ACC112 (cell line): ENCODE measurements at regions not wholly inside any gene's neighbourhood (a gene's known extent, or its start where the extent isn't known, plus 50 kb on each side); places are given as distances from the start of the nearest gene placed in this dataset.

Experiments used
- H2AFZ ChIP-seq: fragments of 200-600 bp; sonication (generic); one replicate; pipeline ENCODE4 v1.6.0; 2017; ENCODE audit warnings: antibody characterized with exemption, low read length; ENCODE audit not compliant: unreplicated experiment
- H3K27ac ChIP-seq: fragments of 200-600 bp; sonication (generic); 2 replicates; pipeline ENCODE4 v1.5.1; 2014; ENCODE audit warnings: low read depth, mild to moderate bottlenecking, antibody characterized with exemption, low read length, moderate library complexity
- H3K27me3 ChIP-seq: fragments of 200-600 bp; sonication (generic); 2 replicates; pipeline ENCODE4 v1.6.1; 2014; ENCODE audit warnings: mild to moderate bottlenecking, antibody characterized with exemption, low read length, moderate library complexity, mixed read lengths; ENCODE audit not compliant: insufficient read depth
- H3K36me3 ChIP-seq: fragments of 200-600 bp; sonication (generic); 2 replicates; pipeline ENCODE4 v1.6.1; 2016; ENCODE audit warnings: mild to moderate bottlenecking, antibody characterized with exemption, low read length, moderate library complexity, mixed read lengths; ENCODE audit not compliant: insufficient read depth
- H3K4me1 ChIP-seq: fragments of 200-600 bp; sonication (generic); one replicate; pipeline ENCODE4 v1.6.1; 2016; ENCODE audit warnings: low read length, mixed read lengths; ENCODE audit not compliant: insufficient read depth, unreplicated experiment, control insufficient read depth
- H3K4me3 ChIP-seq: fragments of 200-600 bp; sonication (generic); 2 replicates; pipeline ENCODE4 v1.5.1; 2014; ENCODE audit warnings: mild to moderate bottlenecking, low read depth, low read length
- H3K79me2 ChIP-seq: fragments of 200-600 bp; sonication (generic); one replicate; pipeline ENCODE4 v1.6.0; 2016; ENCODE audit warnings: low read length; ENCODE audit not compliant: control insufficient read depth, unreplicated experiment, insufficient read depth

- H3K4me3 ChIP-seq, result no peak overlapping the region
- no peak overlapping the region for H3K27ac ChIP-seq
- no peaks in the 10 kb centered on the region for H3K36me3 ChIP-seq
- H3K79me2 ChIP-seq, result no peaks in the 10 kb centered on the region
- H3K4me1 ChIP-seq, result no peaks in the 10 kb centered on the region
- no peak overlapping the region for H2AFZ ChIP-seq
- peaks cover 31% of the 10 kb centered on the region for H3K27me3 ChIP-seq
Observed at GRCh38 chr5:136703036-136703435, 337.7 kb upstream of the TRPC7 start.

DNA sequence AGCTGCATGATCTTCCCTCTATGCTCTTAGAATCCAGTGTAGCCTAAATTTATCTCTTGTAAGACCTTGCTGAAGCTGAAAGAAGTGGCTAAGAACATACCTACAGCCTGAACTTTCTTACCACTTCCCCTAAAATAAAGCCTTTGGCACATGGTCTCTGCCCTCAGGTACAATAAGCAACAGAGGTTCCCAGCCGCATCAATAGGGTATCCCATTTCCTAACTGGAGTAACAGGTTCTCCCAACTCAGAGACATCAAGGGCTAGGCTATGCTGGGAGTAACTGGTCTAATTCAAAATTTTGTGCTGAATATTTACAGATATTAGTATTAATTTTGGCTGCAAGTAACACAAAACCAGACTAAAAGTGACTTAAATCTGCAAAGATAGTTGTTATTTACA lies 335.8 kb upstream of the TRPC7 start:
- Histone ChIP-seq H3K4me3 (no peak overlapping the region), H2AFZ (no peak overlapping the region), H3K27me3 (peaks cover 49% of the 10 kb centered on the region), H3K27ac (no peak overlapping the region), H3K4me1 (no peaks in the 10 kb centered on the region), H3K36me3 (no peaks in the 10 kb centered on the region), H3K79me2 (no peaks in the 10 kb centered on the region)

DNA sequence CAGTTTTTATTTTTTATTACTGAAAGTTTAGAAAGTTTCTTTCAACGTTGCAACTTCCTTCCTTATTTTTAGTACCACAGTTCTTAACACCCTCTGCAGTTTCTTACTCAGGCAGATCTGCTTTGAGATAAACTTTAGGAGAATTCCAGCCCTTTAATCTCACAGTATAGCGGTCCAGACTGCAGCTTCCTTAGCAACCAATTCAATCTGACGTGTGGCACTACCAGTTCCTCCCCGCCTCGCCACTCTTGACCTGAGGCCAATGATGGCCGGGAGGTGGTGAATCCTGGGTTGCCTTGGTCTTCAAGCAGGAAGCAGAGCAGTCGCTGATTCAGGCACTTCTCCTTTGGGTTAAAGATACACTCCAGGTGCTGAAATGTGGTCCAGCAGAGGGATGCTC lies 334.3 kb upstream of the TRPC7 start:
- H3K27me3 ChIP-seq, result peaks cover 53% of the 10 kb centered on the region
- H3K36me3 ChIP-seq, result no peaks in the 10 kb centered on the region

GRCh38 chr5:136698970-136699369 lies 333.6 kb upstream of the TRPC7 start:
- no peaks in the 10 kb centered on the region for H3K36me3 ChIP-seq
- no peaks in the 10 kb centered on the region for H3K79me2 ChIP-seq
- H3K27ac ChIP-seq, result no peak overlapping the region
- H3K4me3 ChIP-seq, result no peak overlapping the region
- H2AFZ ChIP-seq, result no peak overlapping the region
- H3K27me3 ChIP-seq, result peaks cover 56% of the 10 kb centered on the region
- H3K4me1 ChIP-seq, result no peaks in the 10 kb centered on the region

More for the DNA sequence above, 334.3 kb upstream of the TRPC7 start:
- H3K79me2 ChIP-seq, result no peaks in the 10 kb centered on the region
- H3K4me3 ChIP-seq, result no peak overlapping the region
- H3K4me1 ChIP-seq, result no peaks in the 10 kb centered on the region
- H2AFZ ChIP-seq, result no peak overlapping the region
- H3K27ac ChIP-seq, result no peak overlapping the region

GRCh38 chr5:136694258-136694657 lies 328.9 kb upstream of the TRPC7 start:
- H3K27me3 ChIP-seq, result peaks cover 40% of the 10 kb centered on the region

DNA sequence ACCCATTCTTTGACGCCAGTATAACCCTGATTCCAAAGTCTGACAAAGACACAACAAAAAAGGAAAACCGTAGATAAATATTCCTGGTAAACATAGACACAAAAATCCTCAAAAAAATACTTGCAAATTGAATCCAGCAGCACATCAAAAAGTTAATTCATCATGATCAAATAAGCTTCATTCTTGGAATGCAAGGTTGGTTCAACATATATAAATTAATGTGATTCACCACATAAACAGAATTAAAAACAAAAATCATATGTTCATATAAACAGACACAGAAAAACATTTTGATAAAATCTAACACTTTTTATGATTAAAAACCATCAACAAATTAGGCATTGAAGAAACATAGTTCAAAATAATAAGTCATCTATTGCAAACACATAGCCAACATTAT lies 324.2 kb upstream of the TRPC7 start:
- no peaks in the 10 kb centered on the region for H3K4me1 ChIP-seq
- no peaks in the 10 kb centered on the region for H3K36me3 ChIP-seq
- no peak overlapping the region for H3K4me3 ChIP-seq
- no peak overlapping the region for H3K27ac ChIP-seq
- H2AFZ ChIP-seq, result no peak overlapping the region
- H3K79me2 ChIP-seq, result no peaks in the 10 kb centered on the region
- H3K27me3 ChIP-seq, result peaks cover 2% of the 10 kb centered on the region; the same call in 1 of the 2 replicates

More at GRCh38 chr5:136694258-136694657, 328.9 kb upstream of the TRPC7 start:
- Histone ChIP-seq H3K4me3 (no peak overlapping the region), H3K4me1 (no peaks in the 10 kb centered on the region), H2AFZ (no peak overlapping the region), H3K79me2 (no peaks in the 10 kb centered on the region), H3K27ac (no peak overlapping the region), H3K36me3 (no peaks in the 10 kb centered on the region)

DNA sequence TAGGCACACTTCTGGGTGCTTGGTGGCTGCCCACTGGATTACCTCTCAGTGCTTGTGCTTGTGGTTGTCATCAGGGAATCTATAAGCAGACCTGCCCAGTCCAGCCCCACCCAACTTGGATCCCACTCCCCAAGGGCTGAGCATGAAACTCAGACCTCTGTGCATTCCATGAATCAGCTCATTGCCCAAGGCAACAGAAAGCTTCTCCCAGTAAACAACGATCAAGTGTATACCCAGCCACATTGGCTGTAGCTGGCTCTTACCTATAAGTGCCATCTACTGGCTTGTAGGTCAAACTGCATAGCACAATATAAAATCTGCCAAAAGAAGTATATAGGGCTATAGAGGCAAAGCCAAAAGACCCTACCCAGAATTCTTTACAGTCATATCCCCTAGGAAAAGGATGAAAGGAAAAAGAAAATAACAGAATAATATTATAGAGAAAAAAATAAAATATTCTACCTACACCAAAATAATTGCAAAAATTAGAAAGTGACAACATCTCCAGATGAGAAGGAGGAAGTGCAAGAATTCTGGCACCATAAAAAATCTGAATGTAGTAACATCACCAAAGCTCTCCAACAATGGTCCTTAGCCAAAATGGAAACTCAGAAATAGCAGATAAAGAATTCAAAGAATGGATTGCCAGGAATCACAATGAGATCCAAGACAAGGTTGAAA lies 321.0 kb upstream of the TRPC7 start:
- Histone ChIP-seq H3K27me3 (0 out of 2 replicates have a peak, but pooled peaks cover 4% of the 10 kb centered on the region), H3K27ac (no peak overlapping the region)

GRCh38 chr5:136682986-136683385 lies 317.6 kb upstream of the TRPC7 start:
- H3K27ac ChIP-seq, result no peak overlapping the region
- H3K4me1 ChIP-seq, result no peaks in the 10 kb centered on the region
- H3K4me3 ChIP-seq, result no peak overlapping the region
- H3K27me3 ChIP-seq, result 0 out of 2 replicates have a peak, but pooled peaks cover 4% of the 10 kb centered on the region
- H2AFZ ChIP-seq, result no peak overlapping the region
- no peaks in the 10 kb centered on the region for H3K36me3 ChIP-seq
- H3K79me2 ChIP-seq, result no peaks in the 10 kb centered on the region

More for the DNA sequence above, 321.0 kb upstream of the TRPC7 start:
- H3K79me2 ChIP-seq, result no peaks in the 10 kb centered on the region
- no peaks in the 10 kb centered on the region for H3K4me1 ChIP-seq
- no peak overlapping the region for H2AFZ ChIP-seq
- no peak overlapping the region for H3K4me3 ChIP-seq
- no peaks in the 10 kb centered on the region for H3K36me3 ChIP-seq

- Histone ChIP-seq H3K27me3 (0 out of 2 replicates have a peak, but pooled peaks cover 4% of the 10 kb centered on the region), H3K27ac (no peak overlapping the region), H3K4me1 (no peaks in the 10 kb centered on the region), H3K79me2 (no peaks in the 10 kb centered on the region), H2AFZ (no peak overlapping the region), H3K4me3 (no peak overlapping the region), H3K36me3 (no peaks in the 10 kb centered on the region)
Observed at GRCh38 chr5:136679233-136679632, 313.9 kb upstream of the TRPC7 start.

GRCh38 chr5:136677217-136677616 lies 311.9 kb upstream of the TRPC7 start:
- H2AFZ ChIP-seq, result no peak overlapping the region

GRCh38 chr5:136676685-136677084 lies 311.3 kb upstream of the TRPC7 start:
- Histone ChIP-seq H2AFZ (no peak overlapping the region), H3K36me3 (no peaks in the 10 kb centered on the region), H3K4me3 (no peak overlapping the region), H3K27ac (no peak overlapping the region), H3K79me2 (no peaks in the 10 kb centered on the region), H3K4me1 (no peaks in the 10 kb centered on the region), H3K27me3 (no peaks in the 10 kb centered on the region)

More at GRCh38 chr5:136677217-136677616, 311.9 kb upstream of the TRPC7 start:
- no peak overlapping the region for H3K27ac ChIP-seq
- no peaks in the 10 kb centered on the region for H3K4me1 ChIP-seq
- no peak overlapping the region for H3K4me3 ChIP-seq
- H3K27me3 ChIP-seq, result no peaks in the 10 kb centered on the region
- no peaks in the 10 kb centered on the region for H3K79me2 ChIP-seq
- no peaks in the 10 kb centered on the region for H3K36me3 ChIP-seq
